HCT116 (cell line): ENCODE measurements at regions not wholly inside any gene's neighbourhood (a gene's known extent, or its start where the extent isn't known, plus 50 kb on each side); places are given as distances from the start of the nearest gene placed in this dataset.

Experiments
- CEBPB ChIP-seq: IDR thresholded peaks from 2 replicates; pipeline ENCODE4 v1.6.1; 2012; ENCODE audit warnings: low read depth
- CTCF ChIP-seq, 3 experiments: fragments of 200-600 bp in 1 of 3; sonication (generic) in 1 of 3; IDR thresholded peaks in 2 of 3; conservative IDR thresholded peaks in 1 of 3; 2 replicates each; pipeline ENCODE4 v1.5.1; 2012 to 2017; ENCODE audit warnings: low read depth in 2 of 3, low read length in 2 of 3, antibody characterized with exemption in 1 of 3, borderline replicate concordance in 1 of 3, control low read depth in 1 of 3, mild to moderate bottlenecking in 1 of 3, mixed read lengths in 1 of 3, mixed run types in 1 of 3, moderate library complexity in 1 of 3; ENCODE audit not compliant: insufficient read depth in 1 of 3
- EZH2 ChIP-seq: fragments of 200-600 bp; sonication (generic); IDR thresholded peaks from 2 replicates; pipeline ENCODE4 v1.6.1; 2017; ENCODE audit warnings: antibody characterized with exemption, mixed run types
- EZH2phosphoT487 ChIP-seq: fragments of 200-600 bp; IDR thresholded peaks from 2 replicates; pipeline ENCODE4 v1.6.1; 2018; ENCODE audit warnings: antibody characterized with exemption, borderline replicate concordance
- MAX ChIP-seq: IDR thresholded peaks from 2 replicates; pipeline ENCODE4 v1.6.1; 2012
- POLR2A ChIP-seq: IDR thresholded peaks from 2 replicates; pipeline ENCODE4 v1.7.0; 2011; ENCODE audit warnings: borderline replicate concordance; ENCODE audit not compliant: insufficient read depth, insufficient read length; ENCODE audit errors: extremely low read depth
- RAD21 ChIP-seq: IDR thresholded peaks from 2 replicates; pipeline ENCODE4 v1.6.1; 2012; ENCODE audit warnings: low read depth, mild to moderate bottlenecking
- REST ChIP-seq: IDR thresholded peaks from 2 replicates; pipeline ENCODE4 v1.6.1; 2012; ENCODE audit warnings: low read depth
- ZFX ChIP-seq: fragments of 450-650 bp; IDR thresholded peaks from 2 replicates; pipeline ENCODE4 v1.6.1; 2017

- TF ChIP-seq CTCF (IDR thresholded peaks at IDR 0.05 in 2 of 3, conservative IDR thresholded peaks at IDR 0.05 in 1 of 3; ENCODE audit: borderline replicate concordance in 1 of 3, insufficient read depth in 1 of 3, low read depth in 2 of 3, low read length in 2 of 3) (no peak), POLR2A (no peak), CEBPB (peak; percentile 47), MAX (no peak), EZH2 (no peak), EZH2phosphoT487 (no peak), REST (no peak), RAD21 (no peak), ZFX (no peak)
Measured at GRCh38 chr3:102979682-102980354, 545.0 kb downstream of the ZPLD1 start.
